OCI-LY1 (cell line): ENCODE measurements at regions not wholly inside any gene's neighbourhood (a gene's known extent, or its start where the extent isn't known, plus 50 kb on each side); places are given as distances from the start of the nearest gene placed in this dataset.

Source experiments
- EZH2 ChIP-seq: fragments of 200-600 bp; sonication (generic), shearing (Covaris generic); IDR thresholded peaks from 2 replicates; pipeline ENCODE4 v1.8.0; 2017; ENCODE audit warnings: borderline replicate concordance, mixed run types, mild to moderate bottlenecking, antibody characterized with exemption, low read length, moderate library complexity, mixed read lengths
- TF ChIP-seq, protein P1 (sequence below): fragments of 200-600 bp; sonication (generic), shearing (Covaris generic); IDR thresholded peaks from 2 replicates; pipeline ENCODE4 v1.5.1; 2017; ENCODE audit warnings: mild to moderate bottlenecking, antibody characterized with exemption, low read length, moderate library complexity, mixed read lengths

DNA sequence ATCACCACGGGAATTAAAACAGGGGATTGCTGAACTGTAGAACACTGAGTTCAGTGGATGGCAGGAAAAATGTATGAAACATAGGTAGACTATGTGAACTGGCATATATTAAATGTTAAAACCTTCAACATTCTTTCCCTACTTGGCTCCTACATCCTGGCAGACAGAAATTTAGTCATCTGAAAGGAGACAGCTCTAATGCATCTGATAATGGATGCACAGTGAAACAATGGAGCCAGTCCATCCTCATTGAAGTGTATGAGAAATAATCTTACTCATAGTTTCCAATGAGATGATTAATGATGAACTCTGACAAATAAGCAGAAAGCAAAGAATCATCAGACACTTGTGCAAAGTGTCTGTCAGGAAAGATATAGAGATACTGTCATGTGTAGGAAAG, 1629.7 kb upstream of the TMEFF2 start:
- TF ChIP-seq, protein P1, sequence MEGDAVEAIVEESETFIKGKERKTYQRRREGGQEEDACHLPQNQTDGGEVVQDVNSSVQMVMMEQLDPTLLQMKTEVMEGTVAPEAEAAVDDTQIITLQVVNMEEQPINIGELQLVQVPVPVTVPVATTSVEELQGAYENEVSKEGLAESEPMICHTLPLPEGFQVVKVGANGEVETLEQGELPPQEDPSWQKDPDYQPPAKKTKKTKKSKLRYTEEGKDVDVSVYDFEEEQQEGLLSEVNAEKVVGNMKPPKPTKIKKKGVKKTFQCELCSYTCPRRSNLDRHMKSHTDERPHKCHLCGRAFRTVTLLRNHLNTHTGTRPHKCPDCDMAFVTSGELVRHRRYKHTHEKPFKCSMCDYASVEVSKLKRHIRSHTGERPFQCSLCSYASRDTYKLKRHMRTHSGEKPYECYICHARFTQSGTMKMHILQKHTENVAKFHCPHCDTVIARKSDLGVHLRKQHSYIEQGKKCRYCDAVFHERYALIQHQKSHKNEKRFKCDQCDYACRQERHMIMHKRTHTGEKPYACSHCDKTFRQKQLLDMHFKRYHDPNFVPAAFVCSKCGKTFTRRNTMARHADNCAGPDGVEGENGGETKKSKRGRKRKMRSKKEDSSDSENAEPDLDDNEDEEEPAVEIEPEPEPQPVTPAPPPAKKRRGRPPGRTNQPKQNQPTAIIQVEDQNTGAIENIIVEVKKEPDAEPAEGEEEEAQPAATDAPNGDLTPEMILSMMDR, result no peak
- no peak for TF ChIP-seq EZH2
